HG03103 (cell line): ENCODE measurements at regions not wholly inside any gene's neighbourhood (a gene's known extent, or its start where the extent isn't known, plus 50 kb on each side); places are given as distances from the start of the nearest gene placed in this dataset.
"Not testable (repeated sequence)": the region's sequence is repeated elsewhere in the genome, so short reads cannot be mapped to it uniquely, and the experiment has no call there.

Experiments
- ATAC-seq: cut with Tn5 transposase; IDR thresholded peaks from one replicate; pipeline ENCODE4 v1.9.1; 2021; ENCODE audit warnings: low read depth; ENCODE audit not compliant: unreplicated experiment

GRCh38 chr3:150140614-150141321, 170.1 kb upstream of the PFN2 start:
- no peak for ATAC-seq

DNA sequence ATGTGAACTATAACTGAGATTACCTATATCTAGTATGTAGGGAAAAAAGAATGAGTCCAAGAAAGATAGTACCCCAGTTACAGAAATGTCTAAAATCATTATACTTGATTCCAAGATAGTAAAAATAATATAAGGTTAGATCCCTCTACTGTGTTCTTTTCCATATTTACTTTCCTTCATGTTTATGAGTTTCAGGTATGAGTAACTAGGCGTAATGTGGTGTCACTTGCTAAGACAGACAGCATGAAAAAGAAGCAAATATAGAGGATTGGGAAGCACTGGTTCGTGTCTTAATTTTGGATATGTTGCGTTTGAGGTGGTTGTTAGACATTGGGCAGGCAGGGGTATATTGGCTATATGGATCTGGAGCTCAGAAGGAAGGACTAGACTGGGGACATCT, 168.1 kb upstream of the PFN2 start:
- ATAC-seq = no peak

- ATAC-seq = no peak
Observed at GRCh38 chr3:150136242-150136641, 165.5 kb upstream of the PFN2 start.

- no peak for ATAC-seq
Observed at GRCh38 chr3:150135287-150135721, 164.6 kb upstream of the PFN2 start.

DNA sequence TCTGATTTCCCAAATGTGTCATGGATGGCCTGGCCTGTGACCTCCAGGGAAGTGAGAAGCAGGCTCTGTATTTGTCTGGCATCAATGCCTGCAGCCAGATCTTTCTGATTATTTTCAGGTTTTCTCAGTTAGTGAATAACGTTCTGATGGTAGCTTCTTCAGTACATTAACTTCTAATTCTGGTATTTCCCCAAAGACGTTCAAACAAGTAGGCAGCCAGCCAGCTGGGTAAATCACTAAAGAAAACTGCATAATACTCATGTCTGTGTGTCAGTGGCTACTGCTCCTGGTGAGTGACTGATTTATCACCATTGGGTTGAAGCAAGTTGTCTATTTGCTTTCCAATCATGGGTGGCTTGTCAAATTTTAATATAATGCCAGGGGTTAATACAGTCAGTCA, 162.6 kb upstream of the PFN2 start:
- no peak for ATAC-seq

- ATAC-seq = no peak
Observed at GRCh38 chr3:150132101-150132749, 161.5 kb upstream of the PFN2 start.

DNA sequence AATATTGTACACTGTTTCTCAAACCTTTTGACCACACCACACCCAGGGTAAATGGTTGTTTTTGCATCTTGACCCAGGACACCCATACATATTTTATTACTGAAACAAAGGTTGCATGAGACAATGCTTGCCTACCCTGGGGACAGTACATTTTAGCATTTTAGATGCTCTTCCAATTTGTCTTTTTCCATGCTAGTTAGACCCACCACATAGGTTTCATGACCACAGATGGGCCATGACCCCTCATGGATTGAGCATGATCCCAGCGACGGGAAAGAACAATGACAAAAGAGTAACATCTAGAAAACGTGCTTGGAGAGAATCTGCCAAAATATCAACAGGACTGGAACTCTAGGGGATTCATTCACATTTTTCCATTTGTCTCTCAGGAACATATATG, 161.0 kb upstream of the PFN2 start:
- no peak for ATAC-seq

- no peak for ATAC-seq
Observed at GRCh38 chr3:150130404-150131100, 159.9 kb upstream of the PFN2 start.

GRCh38 chr3:150129166-150129565, 158.5 kb upstream of the PFN2 start:
- ATAC-seq = no peak

DNA sequence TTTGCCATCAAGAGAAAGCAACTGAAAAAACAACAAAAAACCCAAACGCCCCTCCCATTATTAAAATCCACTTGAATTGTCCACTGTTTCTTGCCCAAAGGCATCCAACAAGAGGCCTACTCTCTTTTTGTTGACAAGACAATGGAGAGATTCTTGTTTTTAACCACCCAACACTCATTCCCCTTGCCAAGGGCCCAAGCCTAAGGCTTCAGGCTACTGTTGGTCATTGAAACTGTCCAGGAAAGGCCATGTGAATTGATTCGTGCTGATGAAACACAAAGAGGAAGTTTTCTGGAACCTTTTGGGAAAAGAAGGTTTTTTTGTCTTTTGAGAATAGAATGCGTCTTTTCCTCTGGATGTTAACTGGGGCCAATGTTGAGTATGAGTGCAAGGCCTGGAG, 157.4 kb upstream of the PFN2 start:
- no peak for ATAC-seq

DNA sequence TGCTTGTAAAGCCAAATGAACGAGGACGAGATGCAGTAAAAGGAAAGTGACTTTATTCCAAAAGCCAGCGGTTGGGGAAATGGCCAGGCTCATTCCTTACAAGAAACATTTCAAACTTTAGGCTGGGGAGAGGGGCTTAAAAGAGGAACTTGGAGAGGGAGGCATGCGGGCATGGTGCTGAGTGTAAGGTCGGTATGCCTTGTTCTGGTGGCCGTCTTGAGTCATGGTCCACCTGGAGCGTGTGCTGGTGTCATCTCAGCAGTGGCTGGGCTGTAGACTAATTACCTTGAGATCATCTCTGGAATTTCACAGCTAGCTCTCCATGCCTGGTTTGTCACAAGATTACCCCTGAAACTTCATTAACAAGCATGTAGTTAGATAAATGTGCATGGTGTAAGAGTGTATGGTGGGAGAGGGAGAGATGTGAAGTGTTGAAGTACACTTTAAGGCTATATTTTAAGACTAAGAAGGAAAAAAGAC, 156.4 kb upstream of the PFN2 start:
- ATAC-seq = no peak

- no peak for ATAC-seq
Observed at GRCh38 chr3:150124142-150124541, 153.4 kb upstream of the PFN2 start.

- not testable (repeated sequence) for ATAC-seq
Observed at GRCh38 chr3:150123249-150123648, 152.6 kb upstream of the PFN2 start.

- no peak for ATAC-seq
Observed at GRCh38 chr3:150118219-150118618, 147.5 kb upstream of the PFN2 start.

- ATAC-seq = no peak
Observed at GRCh38 chr3:150117076-150117475, 146.4 kb upstream of the PFN2 start.

DNA sequence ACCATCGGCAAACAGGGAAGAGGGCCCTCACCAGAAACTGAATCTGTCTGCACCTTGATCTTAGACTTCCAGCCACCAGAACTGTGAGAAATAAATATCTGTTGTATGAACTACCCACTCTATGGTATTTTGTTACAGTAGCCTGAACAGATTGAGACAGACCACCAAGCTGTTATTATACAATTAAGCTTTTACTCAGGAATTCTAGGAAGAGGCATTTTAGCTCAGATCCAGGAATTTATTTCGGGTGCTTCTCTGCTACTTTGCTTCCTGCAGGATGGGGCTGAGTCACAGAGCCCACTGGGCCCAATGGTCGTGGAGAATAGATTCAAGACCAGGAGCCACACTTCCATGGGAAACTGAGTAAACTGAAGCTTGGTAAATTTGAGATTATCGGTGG, 145.5 kb upstream of the PFN2 start:
- no peak for ATAC-seq

GRCh38 chr3:150114873-150115540, 144.3 kb upstream of the PFN2 start:
- ATAC-seq = peak; percentile 93

DNA sequence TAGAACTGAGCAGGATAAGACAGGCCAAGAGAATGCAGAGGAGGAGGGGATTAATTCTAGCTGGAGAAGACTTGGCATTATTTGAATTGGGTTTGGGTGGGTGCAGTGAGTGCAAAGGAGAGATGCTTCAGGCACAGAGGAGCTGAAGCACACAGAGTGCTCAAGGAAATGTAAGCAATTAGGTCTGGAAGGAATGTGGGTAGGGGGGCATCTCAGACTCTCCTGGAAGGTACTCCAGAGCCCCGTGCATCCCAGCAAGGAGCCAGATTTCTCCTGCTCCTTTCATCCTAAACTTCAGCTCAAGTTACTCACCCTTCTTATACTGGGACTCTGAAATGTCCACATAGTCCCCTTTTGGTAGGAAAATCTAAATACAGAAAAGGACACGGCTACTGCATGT, 143.6 kb upstream of the PFN2 start:
- ATAC-seq = no peak

GRCh38 chr3:150110097-150110496, 139.4 kb upstream of the PFN2 start:
- no peak for ATAC-seq

DNA sequence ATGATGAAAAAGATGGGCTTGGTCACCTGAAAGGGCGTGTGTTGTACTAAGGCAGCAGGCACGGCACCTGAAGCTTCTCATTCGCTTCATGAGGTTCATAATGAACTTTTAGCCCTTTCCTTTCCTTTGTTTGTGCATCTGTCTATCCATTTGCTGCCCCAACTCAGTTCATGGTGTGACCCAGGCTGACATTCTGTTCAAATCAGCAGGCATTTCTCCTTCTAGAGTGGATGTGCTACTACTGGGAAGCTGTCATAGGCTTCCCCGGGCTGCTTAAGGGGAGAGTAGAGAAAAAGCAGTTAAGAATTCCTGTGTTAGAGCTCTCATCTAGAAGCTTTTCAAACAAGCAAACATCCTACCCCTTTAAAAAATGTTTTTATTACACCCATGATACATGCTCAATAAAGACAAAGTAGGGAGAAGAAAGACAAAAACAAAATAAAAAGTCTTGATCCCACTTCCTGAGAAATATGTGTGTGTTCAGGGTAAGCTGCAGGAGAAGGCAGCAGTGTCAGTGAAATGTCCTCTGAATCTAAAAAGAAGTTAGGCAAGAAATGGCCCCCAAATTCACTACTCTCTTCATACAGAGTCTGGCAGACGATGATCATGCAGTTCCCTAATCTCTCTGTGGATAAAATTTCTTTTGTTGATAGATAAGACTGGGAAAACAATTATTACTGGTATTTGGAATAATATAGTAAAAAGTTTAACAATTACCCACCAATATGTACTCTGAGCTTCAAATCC, 136.9 kb upstream of the PFN2 start:
- ATAC-seq = no peak
